HG03139 (cell line): ENCODE measurements at regions not wholly inside any gene's neighbourhood (a gene's known extent, or its start where the extent isn't known, plus 50 kb on each side); places are given as distances from the start of the nearest gene placed in this dataset.

Source experiments
- ATAC-seq: cut with Tn5 transposase; IDR thresholded peaks from one replicate; pipeline ENCODE4 v1.9.1; 2021; ENCODE audit not compliant: unreplicated experiment

- no peak for ATAC-seq
Measured at GRCh38 chr11:29364006-29364405, 652.8 kb downstream of the KCNA4 start.

DNA sequence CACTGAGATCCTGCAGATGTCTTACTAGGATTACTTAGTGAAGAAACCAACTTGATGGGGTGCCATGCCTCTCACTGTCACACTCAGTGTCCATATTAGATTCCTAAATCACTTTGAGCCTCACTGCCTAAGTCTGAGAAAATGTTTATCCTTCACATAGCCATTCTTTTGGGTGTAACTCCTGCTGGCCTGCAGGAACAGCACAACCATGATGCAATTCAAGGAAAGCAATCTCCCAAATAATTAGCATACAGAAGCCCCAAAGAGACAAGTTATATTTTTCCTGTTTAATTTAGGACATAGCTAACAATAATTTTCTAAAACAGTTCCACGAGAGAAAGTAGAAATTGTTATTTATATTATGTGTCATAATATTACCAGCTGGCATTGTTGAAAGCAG lies 655.5 kb downstream of the KCNA4 start:
- no peak for ATAC-seq

GRCh38 chr11:29353833-29354232 lies 663.0 kb downstream of the KCNA4 start:
- no peak for ATAC-seq

DNA sequence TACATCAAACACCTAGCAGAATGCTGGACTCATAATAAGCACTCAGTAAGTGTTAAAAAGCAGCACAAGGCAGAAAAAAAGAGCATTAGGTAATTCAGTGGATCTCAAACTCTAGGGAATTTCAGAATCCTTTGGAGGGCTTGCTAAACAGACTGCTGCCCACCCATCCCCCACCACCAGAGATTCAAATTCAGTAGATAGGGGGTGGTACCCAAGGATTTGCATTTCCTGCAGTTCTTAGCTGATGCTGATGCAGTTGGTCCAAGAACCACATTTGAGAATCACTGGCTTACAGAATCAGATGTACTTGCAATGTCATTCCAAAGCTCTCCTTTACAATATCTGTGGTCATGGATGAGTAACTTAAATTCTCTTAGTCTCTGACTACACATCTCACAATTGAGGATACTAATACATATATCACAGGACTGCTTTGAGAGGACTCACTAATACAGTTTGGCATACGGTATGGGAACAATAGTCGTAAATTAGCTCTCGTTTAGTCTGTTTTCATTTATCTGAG lies 664.5 kb downstream of the KCNA4 start:
- no peak for ATAC-seq

DNA sequence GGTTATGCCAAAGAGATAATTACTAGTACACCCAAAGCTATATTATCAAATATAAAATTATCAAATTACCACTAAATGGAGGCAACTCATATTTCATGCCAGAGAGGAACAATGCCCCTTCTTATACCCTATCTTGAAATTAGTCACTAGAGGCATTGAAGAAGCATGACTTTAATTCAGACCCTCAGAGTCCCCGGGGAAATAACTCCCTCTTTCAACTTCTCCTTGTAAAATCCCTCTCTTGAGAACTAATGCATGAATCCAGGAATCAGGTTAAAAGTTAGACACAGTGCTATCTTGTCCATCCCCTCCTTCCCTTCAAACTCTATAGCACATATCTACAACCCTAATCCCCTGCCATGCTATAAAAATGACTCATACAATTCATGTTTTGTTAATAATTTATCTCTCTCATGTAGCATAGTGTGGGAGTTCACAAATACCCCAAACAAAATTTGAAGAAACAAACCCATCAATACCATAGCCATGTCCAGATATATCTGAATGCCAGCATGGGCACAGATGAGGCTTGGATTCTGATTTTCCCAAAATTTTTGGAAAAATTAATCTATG lies 665.4 kb downstream of the KCNA4 start:
- ATAC-seq: no peak

DNA sequence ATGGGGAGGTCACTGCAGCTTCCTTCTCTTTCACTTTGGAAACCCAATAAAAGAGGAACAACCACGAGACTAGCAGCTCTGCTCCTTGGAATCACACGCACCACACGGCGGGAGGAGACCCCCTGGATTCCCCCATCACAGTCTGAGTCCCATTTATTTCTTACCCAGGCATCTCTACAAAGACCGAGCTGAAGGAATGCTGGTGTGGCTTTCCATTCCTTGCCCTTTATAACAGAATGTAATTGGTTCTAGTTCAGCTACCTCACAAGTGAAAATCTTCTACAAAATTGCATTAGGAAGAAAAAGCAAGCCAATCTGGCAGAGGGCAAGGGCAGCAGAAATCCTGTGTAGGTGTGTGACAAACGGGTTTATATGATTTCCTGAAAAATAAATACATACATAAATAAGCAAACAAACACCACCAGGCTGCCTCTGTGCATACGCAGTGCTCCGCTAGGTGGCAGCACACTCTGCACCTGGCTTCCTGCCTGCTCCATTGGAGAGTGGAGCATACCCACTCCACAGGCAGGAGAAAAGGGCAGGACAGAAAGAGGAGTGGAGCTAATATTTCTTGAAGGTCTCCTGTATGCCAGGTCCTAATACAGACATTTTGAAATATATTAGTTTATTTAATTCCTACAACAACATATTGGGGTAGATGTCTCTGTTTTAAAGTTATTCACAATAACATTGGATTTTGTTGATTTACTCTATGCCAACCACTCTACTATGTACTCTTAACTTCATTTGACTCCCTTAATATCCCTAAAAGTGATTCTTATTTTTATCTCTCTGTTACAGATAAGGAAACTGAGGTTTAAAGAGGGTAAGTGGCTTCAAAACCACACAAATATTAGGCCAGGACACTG lies 673.1 kb downstream of the KCNA4 start:
- peak; percentile 94 for ATAC-seq

DNA sequence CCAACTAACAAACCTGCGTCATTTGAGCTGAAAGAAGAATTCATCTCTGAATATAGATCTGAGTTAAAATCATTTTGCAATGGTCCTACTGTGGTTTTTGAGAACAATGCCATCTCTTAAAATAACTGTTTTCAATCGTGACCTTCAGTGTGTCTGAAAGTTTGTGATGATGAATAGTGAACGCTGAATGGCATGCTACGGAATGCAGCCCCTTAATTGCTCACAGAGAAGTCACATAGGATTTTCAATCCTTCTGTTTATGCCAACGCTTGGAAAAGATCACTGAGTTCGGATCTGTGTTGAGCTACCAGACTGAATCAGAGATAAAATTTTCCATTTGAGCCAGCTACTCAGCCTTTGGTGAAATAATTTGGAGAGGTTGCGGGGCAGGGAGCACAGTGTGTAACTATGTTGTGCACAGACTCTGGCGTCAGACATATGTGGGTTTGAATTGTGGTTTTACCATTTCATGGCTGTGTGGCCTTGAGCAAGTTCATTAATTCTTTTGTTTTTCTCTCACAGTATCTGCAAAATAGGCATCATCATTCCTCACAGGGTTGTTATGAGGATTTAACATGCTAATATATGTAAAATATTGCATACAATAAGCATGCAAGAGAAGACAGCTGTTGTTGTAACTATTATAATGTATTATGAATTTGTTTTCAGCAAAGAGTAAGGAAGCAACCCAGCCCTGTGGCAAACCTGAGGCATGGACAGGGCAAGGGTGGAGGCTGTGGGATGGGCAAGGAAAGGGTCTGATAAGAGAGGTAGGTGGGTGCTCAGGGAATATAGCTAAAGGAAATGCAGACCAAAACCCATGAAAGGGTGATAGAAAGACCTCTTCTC lies 679.9 kb downstream of the KCNA4 start:
- no peak for ATAC-seq

- no peak for ATAC-seq
Measured at GRCh38 chr11:29334776-29335130, 682.1 kb downstream of the KCNA4 start.

DNA sequence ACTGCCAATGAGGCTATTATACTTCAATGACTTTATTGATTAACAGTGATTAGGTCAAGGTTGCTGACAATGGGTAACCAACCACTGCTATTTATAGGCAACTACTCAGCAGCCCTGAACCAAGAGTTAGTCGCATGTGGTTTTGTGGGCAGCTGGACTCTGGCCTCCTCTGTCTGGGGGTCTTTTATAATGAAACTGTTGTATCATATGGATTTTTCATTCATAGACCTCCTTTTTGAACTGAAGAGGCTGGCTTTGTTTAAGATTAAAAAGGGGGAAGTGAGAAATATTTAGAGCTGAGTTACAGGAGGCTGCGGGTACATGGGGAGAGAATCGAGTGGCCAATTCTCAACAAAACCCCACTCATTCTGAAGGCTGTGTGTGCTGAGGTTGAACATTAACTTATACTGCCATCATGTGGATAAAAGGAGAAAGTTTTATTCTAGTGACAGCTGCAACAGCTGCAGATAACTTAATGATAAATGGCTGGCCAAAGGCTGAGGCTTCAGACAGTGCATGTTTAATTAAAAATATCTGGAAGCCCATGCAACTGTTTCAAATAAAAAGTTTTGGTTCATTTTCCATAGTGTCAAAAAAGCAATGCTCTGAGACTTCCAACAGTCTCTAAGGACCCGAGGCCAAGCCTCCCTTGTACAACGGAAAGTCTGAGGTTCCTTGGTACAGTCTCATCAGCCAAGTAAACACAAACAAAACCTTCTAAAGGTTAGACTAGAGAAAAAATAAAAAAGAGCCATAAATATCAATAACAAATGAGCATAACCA lies 682.6 kb downstream of the KCNA4 start:
- ATAC-seq: peak; percentile 95

DNA sequence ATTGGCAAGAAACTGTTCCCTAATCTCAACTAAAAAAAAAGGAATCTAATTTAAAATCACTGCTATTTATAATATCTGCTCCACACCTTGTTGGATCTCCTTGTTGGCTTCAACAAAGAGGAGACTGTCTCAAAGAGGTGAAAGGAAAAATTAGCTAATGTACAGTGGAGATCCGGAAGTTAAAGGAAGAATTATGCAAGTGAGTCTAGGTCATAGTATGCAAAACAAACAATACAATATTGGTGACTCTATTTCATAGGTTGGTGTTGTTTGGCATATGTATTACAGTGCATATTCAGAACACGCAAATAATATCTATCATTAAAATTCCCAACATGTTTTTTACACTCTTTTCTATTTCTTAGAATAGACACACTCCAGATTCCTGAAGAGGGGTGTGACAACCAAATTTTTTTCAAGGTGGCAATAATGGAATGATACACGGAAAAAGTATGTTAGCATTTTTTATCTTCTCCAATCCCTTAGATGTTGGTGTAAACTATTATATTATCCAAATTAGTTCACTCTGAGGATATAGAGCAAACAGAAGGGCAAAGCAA lies 685.3 kb downstream of the KCNA4 start:
- no peak for ATAC-seq

GRCh38 chr11:29328961-29329441 lies 687.8 kb downstream of the KCNA4 start:
- no peak for ATAC-seq

DNA sequence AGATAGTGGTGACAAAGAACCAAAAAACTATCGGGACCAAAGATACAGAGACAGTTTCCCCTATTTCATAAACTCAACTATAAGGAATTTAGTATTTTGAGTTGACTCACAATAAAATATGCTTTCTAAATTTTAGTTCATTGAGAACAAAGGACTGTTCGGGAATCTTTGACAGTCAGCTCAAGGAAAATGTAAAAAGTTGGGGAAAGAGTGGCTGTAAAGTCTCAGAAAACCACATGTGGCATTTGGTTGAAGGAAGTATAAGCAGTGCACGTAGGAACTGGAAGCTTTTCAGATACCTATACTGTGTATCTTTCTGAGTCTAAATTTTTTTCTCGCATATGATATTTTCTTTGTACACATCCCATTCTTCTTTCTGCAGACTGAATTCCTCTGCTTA lies 688.9 kb downstream of the KCNA4 start:
- ATAC-seq: no peak

GRCh38 chr11:29326757-29327156 lies 690.1 kb downstream of the KCNA4 start:
- no peak for ATAC-seq

GRCh38 chr11:29324328-29324727 lies 692.5 kb downstream of the KCNA4 start:
- no peak for ATAC-seq

DNA sequence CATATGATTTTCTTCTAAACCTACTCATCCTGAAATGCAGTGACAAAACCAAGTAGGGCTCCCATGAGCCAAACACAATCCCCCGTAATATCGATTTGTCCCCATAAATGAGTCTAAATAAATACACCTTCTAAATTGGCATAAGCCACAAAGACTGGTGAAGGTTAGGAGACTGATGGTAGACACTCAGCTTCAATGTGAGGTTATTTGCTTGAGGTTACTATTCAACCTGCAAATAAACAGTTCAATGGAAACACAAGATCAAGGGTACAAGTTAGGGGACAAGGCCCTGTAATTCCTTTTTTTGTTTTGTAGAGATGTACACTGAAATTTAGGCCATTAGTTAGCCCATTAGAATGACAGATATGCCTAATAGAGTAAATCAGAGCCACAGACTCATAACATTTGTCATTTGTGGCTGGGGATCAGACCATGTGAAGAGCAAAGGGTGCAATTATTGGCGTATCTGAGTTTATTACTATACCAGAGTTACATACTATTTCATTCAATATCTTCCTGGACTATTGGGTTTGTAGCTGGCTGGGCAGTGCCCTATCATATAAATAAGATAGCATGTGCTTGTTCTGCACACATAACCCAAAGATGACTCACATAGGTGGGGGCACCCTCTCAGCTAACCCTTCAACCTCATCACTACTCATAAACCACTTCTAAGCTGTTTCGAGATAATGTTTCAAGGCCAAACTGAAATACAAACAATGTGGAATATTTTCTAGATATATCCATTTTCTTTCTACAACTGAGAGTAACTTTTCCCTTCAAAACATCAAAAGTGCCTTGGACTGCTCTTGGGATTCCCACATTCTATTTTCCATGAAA lies 695.3 kb downstream of the KCNA4 start:
- ATAC-seq: no peak

DNA sequence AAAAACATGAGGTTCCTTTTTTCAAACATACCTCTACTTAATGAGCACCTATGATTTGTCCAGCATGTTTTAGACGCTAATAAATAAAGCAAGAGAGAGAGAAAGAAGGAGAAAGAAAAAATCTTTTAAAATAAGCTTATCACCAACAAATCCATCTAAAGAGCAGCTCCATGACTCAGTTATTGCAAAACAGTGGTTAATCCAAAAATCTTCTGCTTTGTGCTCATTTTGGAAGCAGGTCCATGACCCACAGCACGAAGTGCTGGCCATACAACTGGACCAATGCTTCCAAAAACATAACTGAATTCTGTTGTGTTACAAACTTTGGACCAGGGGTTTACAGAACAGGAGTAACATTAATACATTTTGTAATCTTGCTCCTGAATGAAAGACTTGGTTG lies 696.6 kb downstream of the KCNA4 start:
- no peak for ATAC-seq

GRCh38 chr11:29319210-29319609 lies 697.6 kb downstream of the KCNA4 start:
- no peak for ATAC-seq

DNA sequence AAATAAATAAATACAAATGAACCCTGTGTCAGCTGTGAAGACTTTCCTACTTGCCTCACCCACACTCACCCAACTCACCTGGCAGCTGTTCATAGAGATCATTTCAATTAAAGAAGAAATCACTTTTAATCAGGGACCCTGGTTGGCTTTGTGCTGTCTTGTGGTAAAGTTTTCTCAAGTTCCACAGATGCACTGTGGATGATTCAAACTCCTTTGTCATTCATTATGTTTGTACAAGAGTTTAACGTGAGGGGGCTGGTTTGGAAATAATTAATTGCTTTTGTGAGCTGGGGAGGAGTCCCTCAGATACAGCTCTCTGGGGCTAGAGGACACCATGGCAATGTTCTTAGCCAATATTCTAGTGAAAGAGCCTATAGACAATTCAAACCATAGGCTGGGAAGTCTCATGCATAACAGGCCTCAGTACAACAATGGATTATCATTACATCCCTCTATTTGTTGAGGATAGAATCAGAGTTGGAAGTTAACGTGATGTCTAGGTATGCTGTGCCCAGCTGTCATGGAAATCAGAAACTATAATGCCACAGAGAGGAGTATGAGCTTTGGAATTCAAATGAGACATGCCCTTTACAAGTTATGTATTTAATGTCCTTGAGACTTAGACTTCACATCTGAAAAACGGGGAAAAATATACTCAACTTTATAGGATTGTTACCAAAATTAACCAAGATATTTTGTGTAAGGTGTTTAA lies 698.5 kb downstream of the KCNA4 start:
- no peak for ATAC-seq

DNA sequence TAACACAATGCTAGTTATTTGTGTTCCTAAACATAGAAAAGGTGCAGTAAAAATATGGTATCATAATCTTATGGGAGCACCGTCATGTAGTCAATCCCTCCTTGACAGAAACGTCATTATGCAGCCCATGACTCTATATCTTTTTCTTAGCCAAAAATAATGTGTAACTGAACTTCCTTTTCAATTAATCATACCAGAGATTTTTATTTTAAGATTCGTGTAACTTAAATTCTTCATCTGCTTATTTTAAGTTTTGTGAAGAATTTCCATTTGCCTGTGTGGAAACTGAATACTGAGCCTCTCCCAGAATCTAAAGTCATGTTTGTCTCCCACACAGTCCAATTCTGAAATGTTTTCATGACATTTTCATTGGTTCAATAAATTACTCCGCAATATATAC lies 699.1 kb downstream of the KCNA4 start:
- no peak for ATAC-seq
